H9 (cell line): ENCODE measurements at regions not wholly inside any gene's neighbourhood (a gene's known extent, or its start where the extent isn't known, plus 50 kb on each side); places are given as distances from the start of the nearest gene placed in this dataset.

Experiments
- DNase-seq: peaks from one replicate; pipeline ENCODE4 v3.0.0-alpha.2; 2017
- H2AFZ ChIP-seq: one replicate; pipeline ENCODE4 v1.6.1; 2013; ENCODE audit warnings: mild to moderate bottlenecking, low read length, control low read depth, moderate library complexity
- H2AK5ac ChIP-seq: 2 replicates; pipeline ENCODE4 v1.6.1; 2013; ENCODE audit warnings: low read length, control low read depth, mixed read lengths; ENCODE audit not compliant: insufficient read length
- H2BK120ac ChIP-seq: one replicate; pipeline ENCODE4 v1.6.1; 2013; ENCODE audit warnings: low read depth, mild to moderate bottlenecking, low read length, control low read depth, inconsistent platforms; ENCODE audit not compliant: poor library complexity, severe bottlenecking
- H2BK12ac ChIP-seq: 2 replicates; pipeline ENCODE4 v1.6.1; 2013; ENCODE audit warnings: low read length, control low read depth, mixed read lengths, low read depth; ENCODE audit not compliant: insufficient read length
- H2BK15ac ChIP-seq: 2 replicates; pipeline ENCODE4 v1.6.1; 2013; ENCODE audit warnings: low read depth, low read length, control low read depth
- H2BK20ac ChIP-seq: one replicate; pipeline ENCODE4 v1.6.1; 2013; ENCODE audit warnings: low read depth, mild to moderate bottlenecking, low read length, control low read depth, inconsistent platforms; ENCODE audit not compliant: poor library complexity, severe bottlenecking
- H2BK5ac ChIP-seq: 2 replicates; pipeline ENCODE4 v1.6.1; 2013; ENCODE audit warnings: low read length, control low read depth, mixed read lengths; ENCODE audit not compliant: insufficient read length
- H3K14ac ChIP-seq: 2 replicates; pipeline ENCODE4 v1.6.1; 2013; ENCODE audit warnings: low read length, control low read depth; ENCODE audit not compliant: insufficient read depth
- H3K18ac ChIP-seq: 2 replicates; pipeline ENCODE4 v1.6.1; 2013; ENCODE audit warnings: low read depth, mild to moderate bottlenecking, mixed read lengths, low read length, control low read depth; ENCODE audit not compliant: insufficient read length
- H3K23ac ChIP-seq: 2 replicates; pipeline ENCODE4 v1.6.1; 2013; ENCODE audit warnings: low read length, control low read depth, mixed read lengths, low read depth; ENCODE audit not compliant: insufficient read length
- H3K23me2 ChIP-seq: 2 replicates; pipeline ENCODE4 v1.6.1; 2013; ENCODE audit warnings: low read depth, mild to moderate bottlenecking, mixed read lengths, low read length, control low read depth; ENCODE audit not compliant: insufficient read length, poor library complexity, severe bottlenecking
- H3K27ac ChIP-seq: 2 replicates; pipeline ENCODE4 v1.5.1; 2013; ENCODE audit warnings: low read length, control low read depth, mixed read lengths, low read depth; ENCODE audit not compliant: insufficient read length
- H3K27me3 ChIP-seq: 2 replicates; pipeline ENCODE4 v1.6.1; 2013; ENCODE audit warnings: low read length, control low read depth, inconsistent platforms; ENCODE audit not compliant: insufficient read depth
- H3K4ac ChIP-seq: 2 replicates; pipeline ENCODE4 v1.6.1; 2013; ENCODE audit warnings: low read depth, mild to moderate bottlenecking, control low read depth, inconsistent platforms, low read length, moderate library complexity
- H3K4me1 ChIP-seq: 2 replicates; pipeline ENCODE4 v1.6.1; 2013; ENCODE audit warnings: low read length, control low read depth, inconsistent platforms; ENCODE audit not compliant: insufficient read depth
- H3K4me2 ChIP-seq: 2 replicates; pipeline ENCODE4 v1.6.1; 2013; ENCODE audit warnings: low read length, control low read depth, mixed read lengths; ENCODE audit not compliant: insufficient read length, insufficient read depth
- H3K56ac ChIP-seq: 2 replicates; pipeline ENCODE4 v1.6.1; 2013; ENCODE audit warnings: low read depth, mild to moderate bottlenecking, mixed read lengths, low read length, control low read depth; ENCODE audit not compliant: insufficient read length
- H3K79me1 ChIP-seq: 2 replicates; pipeline ENCODE4 v1.6.1; 2013; ENCODE audit warnings: low read depth, mild to moderate bottlenecking, moderate library complexity, low read length, control low read depth, inconsistent platforms; ENCODE audit not compliant: insufficient read depth, poor library complexity, severe bottlenecking
- H3K79me2 ChIP-seq: 2 replicates; pipeline ENCODE4 v1.6.1; 2013; ENCODE audit warnings: low read length, control low read depth, inconsistent platforms; ENCODE audit not compliant: insufficient read depth
- H3K9ac ChIP-seq: 2 replicates; pipeline ENCODE4 v1.6.1; 2013; ENCODE audit warnings: low read length, control low read depth, mixed read lengths; ENCODE audit not compliant: insufficient read length; ENCODE audit errors: extremely low read depth
- H3K9me3 ChIP-seq: one replicate; pipeline ENCODE4 v1.6.1; 2013; ENCODE audit warnings: low read depth, low read length, inconsistent platforms; ENCODE audit not compliant: control insufficient read depth
- H3T11ph ChIP-seq: one replicate; pipeline ENCODE4 v1.6.1; 2013; ENCODE audit warnings: mild to moderate bottlenecking, low read length, control low read depth, inconsistent platforms
- H4K20me1 ChIP-seq: one replicate; pipeline ENCODE4 v1.6.1; 2013; ENCODE audit not compliant: control insufficient read depth, insufficient read length, insufficient read depth
- H4K5ac ChIP-seq: 2 replicates; pipeline ENCODE4 v1.6.1; 2013; ENCODE audit warnings: low read depth, mild to moderate bottlenecking, mixed read lengths, low read length, control low read depth; ENCODE audit not compliant: insufficient read length
- H4K8ac ChIP-seq: replicated peaks from 2 replicates; pipeline ENCODE4 v1.6.1; 2013; ENCODE audit warnings: low read length, control low read depth, mixed read lengths, low read depth; ENCODE audit not compliant: insufficient read length
- H4K91ac ChIP-seq: 2 replicates; pipeline ENCODE4 v1.6.1; 2013; ENCODE audit warnings: low read depth, mild to moderate bottlenecking, moderate library complexity, mixed read lengths, low read length, control low read depth; ENCODE audit not compliant: insufficient read length
- H3K27ac Mint-ChIP-seq, 3 experiments: 2 replicates in 2 of 3; 3 replicates in 1 of 3; pipeline ENCODE4 v1.8.0; 2020 to 2021; ENCODE audit warnings: mixed read lengths in 3 of 3, mild to moderate bottlenecking in 1 of 3, moderate library complexity in 1 of 3
- H3K27me3 Mint-ChIP-seq: 2 replicates; pipeline ENCODE4 v1.8.0; 2021; ENCODE audit warnings: low read depth, mild to moderate bottlenecking, moderate library complexity, mixed read lengths
- H3K36me3 Mint-ChIP-seq, 3 experiments: 2 replicates in 2 of 3; 3 replicates in 1 of 3; pipeline ENCODE4 v1.8.0; 2020 to 2021; ENCODE audit warnings: low read depth in 3 of 3, mixed read lengths in 3 of 3; ENCODE audit not compliant: insufficient read depth in 1 of 3
- H3K4me1 Mint-ChIP-seq, 2 experiments: 2 replicates each; pipeline ENCODE4 v1.8.0; 2020; ENCODE audit warnings: mixed read lengths in 2 of 2
- H3K4me3 Mint-ChIP-seq, 2 experiments: 2 replicates in 1 of 2; 3 replicates in 1 of 2; pipeline ENCODE4 v1.8.0; 2020 to 2021; ENCODE audit warnings: mild to moderate bottlenecking in 2 of 2, mixed read lengths in 2 of 2, moderate library complexity in 1 of 2
- H3K9me3 Mint-ChIP-seq, 2 experiments: 2 replicates in 1 of 2; 3 replicates in 1 of 2; pipeline ENCODE4 v1.8.0; 2020; ENCODE audit warnings: mild to moderate bottlenecking in 2 of 2, mixed read lengths in 2 of 2, moderate library complexity in 1 of 2
- WGBS: extraction: QIAGEN DNeasy Blood & Tissue Kit; methylation state at CpG from one replicate; pipeline ENCODE4 v1.1.7; 2013; ENCODE audit warnings: missing lambda C conversion rate, low lambda C conversion rate, mixed read lengths; ENCODE audit not compliant: insufficient read length; ENCODE audit errors: extremely low coverage; 5-methylcytosine and 5-hydroxymethylcytosine counted together
- TF ChIP-seq, protein P1 (sequence below): fragments of 200-600 bp; sonication (generic); conservative IDR thresholded peaks from 3 replicates; pipeline ENCODE4 v1.8.0; 2021; ENCODE audit warnings: antibody characterized with exemption, mild to moderate bottlenecking

DNA sequence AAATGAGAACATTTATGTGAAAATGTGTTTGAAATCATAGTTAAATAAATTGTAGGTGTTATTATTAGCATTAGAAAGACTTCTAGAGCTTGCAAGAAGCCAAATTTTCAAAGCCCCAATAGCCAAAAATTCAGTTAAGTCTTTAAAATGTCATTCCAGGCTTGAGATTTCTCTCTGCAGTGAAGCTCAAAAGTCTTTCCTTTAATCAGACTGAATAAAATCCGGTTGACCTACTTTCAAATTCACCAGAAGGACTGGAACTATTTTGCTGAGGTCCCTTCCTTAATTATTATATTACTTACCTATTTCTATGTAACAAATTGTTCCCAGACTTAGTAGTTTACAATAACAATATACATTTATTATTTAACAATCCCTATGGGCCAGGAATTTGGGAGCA is 112.2 kb upstream of the TRPM3 start:
- Histone ChIP-seq H4K8ac (no peak overlapping the region), H2BK20ac (no peak overlapping the region), H3K56ac (no peak overlapping the region), H2BK12ac (no peak overlapping the region), H4K20me1 (no peaks in the 10 kb centered on the region), H3K18ac (no peak overlapping the region), H3T11ph (no peak overlapping the region), H3K79me2 (no peaks in the 10 kb centered on the region), H3K27ac (no peak overlapping the region), H3K9me3 (no peaks in the 10 kb centered on the region), H2BK15ac (no peak overlapping the region), H3K9ac (no peak overlapping the region), H3K4ac (no peak overlapping the region), H3K79me1 (no peaks in the 10 kb centered on the region), H3K14ac (no peak overlapping the region), H2AK5ac (no peak overlapping the region), H3K23ac (no peak overlapping the region), H3K23me2 (no peaks in the 10 kb centered on the region), H3K4me1 (no peaks in the 10 kb centered on the region), H4K5ac (no peak overlapping the region), H2AFZ (no peak overlapping the region), H3K27me3 (no peaks in the 10 kb centered on the region), H2BK120ac (no peak overlapping the region), H3K4me2 (no peak overlapping the region), H2BK5ac (no peak overlapping the region), H4K91ac (no peak overlapping the region)
- no peaks in the 10 kb centered on the region for H3K27me3 Mint-ChIP-seq
- no peaks in the 10 kb centered on the region; a peak in 1 of 5 replicates for H3K9me3 Mint-ChIP-seq
- no peak for DNase-seq
- H3K4me1 Mint-ChIP-seq, result peaks cover 3 to 4% of the 10 kb centered on the region in 2 experiments; a peak in 2 of 4 replicates
- whole genome bisulfite sequencing, result no CpG with 5 or more reads among the region's 1 CpG
- H3K4me3 Mint-ChIP-seq, result no peak overlapping the region
- TF ChIP-seq, protein P1, sequence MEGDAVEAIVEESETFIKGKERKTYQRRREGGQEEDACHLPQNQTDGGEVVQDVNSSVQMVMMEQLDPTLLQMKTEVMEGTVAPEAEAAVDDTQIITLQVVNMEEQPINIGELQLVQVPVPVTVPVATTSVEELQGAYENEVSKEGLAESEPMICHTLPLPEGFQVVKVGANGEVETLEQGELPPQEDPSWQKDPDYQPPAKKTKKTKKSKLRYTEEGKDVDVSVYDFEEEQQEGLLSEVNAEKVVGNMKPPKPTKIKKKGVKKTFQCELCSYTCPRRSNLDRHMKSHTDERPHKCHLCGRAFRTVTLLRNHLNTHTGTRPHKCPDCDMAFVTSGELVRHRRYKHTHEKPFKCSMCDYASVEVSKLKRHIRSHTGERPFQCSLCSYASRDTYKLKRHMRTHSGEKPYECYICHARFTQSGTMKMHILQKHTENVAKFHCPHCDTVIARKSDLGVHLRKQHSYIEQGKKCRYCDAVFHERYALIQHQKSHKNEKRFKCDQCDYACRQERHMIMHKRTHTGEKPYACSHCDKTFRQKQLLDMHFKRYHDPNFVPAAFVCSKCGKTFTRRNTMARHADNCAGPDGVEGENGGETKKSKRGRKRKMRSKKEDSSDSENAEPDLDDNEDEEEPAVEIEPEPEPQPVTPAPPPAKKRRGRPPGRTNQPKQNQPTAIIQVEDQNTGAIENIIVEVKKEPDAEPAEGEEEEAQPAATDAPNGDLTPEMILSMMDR, result no peak
- no peaks in the 10 kb centered on the region for H3K36me3 Mint-ChIP-seq
- no peak overlapping the region for H3K27ac Mint-ChIP-seq
